Naive thymus-derived CD4-positive, alpha-beta T cell (primary cell): ENCODE measurements at regions not wholly inside any gene's neighbourhood (a gene's known extent, or its start where the extent isn't known, plus 50 kb on each side); places are given as distances from the start of the nearest gene placed in this dataset.

Experiments
- ATAC-seq: fragments of 150-1000 bp; cut with Tn5 transposase; 2 replicates; pipeline ENCODE4 v1.10.0; 2021; ENCODE audit warnings: mild to moderate bottlenecking, moderate library complexity
- CTCF ChIA-PET: fragments of 350-600 bp; sonication (Branson Sonifier 250); formaldehyde crosslinking; loops from one replicate; lab custom pipeline; 2021; ENCODE audit warnings: antibody characterized with exemption; lab: Charles Lee
- POLR2A ChIA-PET: fragments of 350-600 bp; sonication (Branson Sonifier 250); formaldehyde crosslinking; loops from one replicate; lab custom pipeline; 2021; ENCODE audit warnings: antibody characterized with exemption, inconsistent platforms; lab: Charles Lee
- DNase-seq, 9 donors: peaks; one replicate each; pipeline versions ENCODE4 v3.0.0 to v3.0.0-alpha.2; 2020 to 2022; ENCODE audit warnings: mixed read lengths in 1 of 9
- H3K27ac ChIP-seq: one replicate; pipeline ENCODE4 v1.7.0; 2013; ENCODE audit warnings: mild to moderate bottlenecking, low read depth, low read length, moderate library complexity
- H3K27me3 ChIP-seq, 2 donors: one replicate each; pipeline ENCODE4 v1.7.0; 2013; ENCODE audit warnings: low read length in 2 of 2, mild to moderate bottlenecking in 2 of 2, moderate library complexity in 2 of 2; ENCODE audit not compliant: control insufficient read depth in 2 of 2, insufficient read depth in 2 of 2
- H3K36me3 ChIP-seq, 3 experiments: 1 replicate in 2 of 3; 2 replicates in 1 of 3; pipeline ENCODE4 v1.7.0; 2013; ENCODE audit warnings: low read length in 3 of 3, mild to moderate bottlenecking in 3 of 3, moderate library complexity in 1 of 3; ENCODE audit not compliant: insufficient read depth in 3 of 3, control insufficient read depth in 2 of 3
- H3K4me1 ChIP-seq, 2 donors: one replicate each; pipeline ENCODE4 v1.7.0; 2013; ENCODE audit warnings: low read length in 2 of 2, mild to moderate bottlenecking in 2 of 2, moderate library complexity in 1 of 2; ENCODE audit not compliant: control insufficient read depth in 2 of 2, insufficient read depth in 2 of 2
- H3K4me3 ChIP-seq: 2 replicates; pipeline ENCODE4 v1.7.0; 2013; ENCODE audit warnings: mild to moderate bottlenecking, low read length
- H3K9me3 ChIP-seq, 3 experiments: 1 replicate in 2 of 3; 2 replicates in 1 of 3; pipeline ENCODE4 v1.7.0; 2013; ENCODE audit warnings: low read length in 3 of 3; ENCODE audit not compliant: control insufficient read depth in 2 of 3
- H3K27ac Mint-ChIP-seq, 9 donors: one replicate each; pipeline ENCODE4 v1.8.0; 2020 to 2022; ENCODE audit warnings: mixed read lengths in 9 of 9, mild to moderate bottlenecking in 8 of 9, moderate library complexity in 5 of 9, inconsistent platforms in 2 of 9
- H3K27me3 Mint-ChIP-seq, 5 donors: one replicate each; pipeline ENCODE4 v1.8.0; 2021 to 2022; ENCODE audit warnings: mixed read lengths in 5 of 5, mild to moderate bottlenecking in 1 of 5
- H3K36me3 Mint-ChIP-seq, 5 donors: one replicate each; pipeline ENCODE4 v1.8.0; 2020 to 2022; ENCODE audit warnings: mixed read lengths in 5 of 5, mild to moderate bottlenecking in 3 of 5, inconsistent platforms in 1 of 5
- H3K4me1 Mint-ChIP-seq, 7 donors: one replicate each; pipeline ENCODE4 v1.8.0; 2020 to 2022; ENCODE audit warnings: mixed read lengths in 7 of 7, mild to moderate bottlenecking in 3 of 7, inconsistent platforms in 1 of 7
- H3K4me3 Mint-ChIP-seq, 10 donors: one replicate each; pipeline ENCODE4 v1.8.0; 2020 to 2022; ENCODE audit warnings: mild to moderate bottlenecking in 10 of 10, mixed read lengths in 10 of 10, moderate library complexity in 6 of 10, inconsistent platforms in 2 of 10
- H3K9me3 Mint-ChIP-seq, 11 donors: one replicate each; pipeline ENCODE4 v1.8.0; 2020 to 2022; ENCODE audit warnings: mixed read lengths in 11 of 11, mild to moderate bottlenecking in 4 of 11, inconsistent platforms in 1 of 11, moderate library complexity in 1 of 11
- intact Hi-C, 2 donors: fragments of 100-400 bp; cut with micrococcal nuclease; formaldehyde crosslinking; loops; one replicate each; pipeline ENCODE4 v1.15.1; 2023

- Histone ChIP-seq H3K27me3 (no peaks in the 10 kb centered on the region), H3K4me1 (no peaks in the 10 kb centered on the region), H3K4me3 (no peak overlapping the region), H3K36me3 (no peaks in the 10 kb centered on the region), H3K27ac (no peak overlapping the region), H3K9me3 (no peaks in the 10 kb centered on the region)
- POLR2A ChIA-PET = no interaction called here
- Mint-ChIP-seq H3K27me3 (peaks cover 4 to 43% (median 27%) of the 10 kb centered on the region in 5 donors), H3K9me3 (peaks cover 0 to 7% (median 0%) of the 10 kb centered on the region in 11 donors), H3K36me3 (no peaks in the 10 kb centered on the region), H3K27ac (no peak overlapping the region), H3K4me3 (no peak overlapping the region), H3K4me1 (no peaks in the 10 kb centered on the region)
- intact Hi-C loops = no loop called here
- CTCF ChIA-PET = no interaction called here
- ATAC-seq (no peak), DNase-seq (no peak)
Measured at GRCh38 chr12:113757221-113758002, 208.7 kb downstream of the RBM19 start.

- H3K27ac ChIP-seq = no peak overlapping the region
- H3K27me3 ChIP-seq = no peaks in the 10 kb centered on the region
- Mint-ChIP-seq H3K9me3 (peaks cover 0 to 8% (median 0%) of the 10 kb centered on the region in 11 donors), H3K36me3 (no peaks in the 10 kb centered on the region), H3K27me3 (peaks cover 0 to 36% (median 21%) of the 10 kb centered on the region in 5 donors), H3K4me3 (no peak overlapping the region), H3K27ac (no peak overlapping the region), H3K4me1 (no peaks in the 10 kb centered on the region)
- intact Hi-C loops = no loop called here
- no peak overlapping the region for H3K4me3 ChIP-seq
- DNase-seq (no peak), ATAC-seq (no peak)
- ChIA-PET POLR2A (no interaction called here), CTCF (no interaction called here)
- no peaks in the 10 kb centered on the region for H3K4me1 ChIP-seq
- H3K9me3 ChIP-seq = no peaks in the 10 kb centered on the region
- H3K36me3 ChIP-seq = no peaks in the 10 kb centered on the region
Measured at GRCh38 chr12:113756609-113757008, 209.5 kb downstream of the RBM19 start.

GRCh38 chr12:113755098-113755497 lies 211.0 kb downstream of the RBM19 start:
- no peak for ATAC-seq
- Histone ChIP-seq H3K27ac (no peak overlapping the region), H3K27me3 (no peaks in the 10 kb centered on the region), H3K4me3 (no peak overlapping the region), H3K36me3 (no peaks in the 10 kb centered on the region), H3K4me1 (no peaks in the 10 kb centered on the region), H3K9me3 (no peaks in the 10 kb centered on the region)
- Mint-ChIP-seq H3K27ac (no peak overlapping the region), H3K9me3 (peaks cover 0 to 8% (median 0%) of the 10 kb centered on the region in 11 donors), H3K4me1 (no peaks in the 10 kb centered on the region), H3K27me3 (peaks cover 0 to 27% (median 17%) of the 10 kb centered on the region in 5 donors), H3K4me3 (no peak overlapping the region), H3K36me3 (no peaks in the 10 kb centered on the region)
- intact Hi-C loops = no loop called here
- DNase-seq = no peak
- ChIA-PET CTCF (no interaction called here), POLR2A (no interaction called here)

- Mint-ChIP-seq H3K36me3 (no peaks in the 10 kb centered on the region), H3K4me3 (no peak overlapping the region), H3K9me3 (peaks cover 0 to 8% (median 0%) of the 10 kb centered on the region in 11 donors), H3K27me3 (peaks cover 0 to 30% (median 26%) of the 10 kb centered on the region in 5 donors), H3K4me1 (no peaks in the 10 kb centered on the region), H3K27ac (no peak overlapping the region)
- DNase-seq (no peak), ATAC-seq (no peak)
- H3K27me3 ChIP-seq = no peaks in the 10 kb centered on the region
- H3K36me3 ChIP-seq = no peaks in the 10 kb centered on the region
- intact Hi-C loops = no loop called here
- no peak overlapping the region for H3K4me3 ChIP-seq
- H3K27ac ChIP-seq = no peak overlapping the region
- CTCF ChIA-PET = no interaction called here
- H3K9me3 ChIP-seq = no peaks in the 10 kb centered on the region
- POLR2A ChIA-PET = no interaction called here
- H3K4me1 ChIP-seq = no peaks in the 10 kb centered on the region
Measured at GRCh38 chr12:113751513-113751912, 214.6 kb downstream of the RBM19 start.

GRCh38 chr12:113749433-113749815 lies 216.7 kb downstream of the RBM19 start:
- no peaks in the 10 kb centered on the region for H3K4me1 Mint-ChIP-seq
- no peaks in the 10 kb centered on the region for H3K36me3 ChIP-seq
- no peak overlapping the region for H3K27ac ChIP-seq
- H3K27me3 Mint-ChIP-seq = peaks cover 12 to 38% (median 35%) of the 10 kb centered on the region in 5 donors
- H3K9me3 ChIP-seq = no peaks in the 10 kb centered on the region
- no peaks in the 10 kb centered on the region for H3K27me3 ChIP-seq
- no peak overlapping the region for H3K4me3 Mint-ChIP-seq
- no peak overlapping the region for H3K4me3 ChIP-seq
- H3K4me1 ChIP-seq = no peaks in the 10 kb centered on the region
- DNase-seq = no peak
- H3K9me3 Mint-ChIP-seq = peaks cover 0 to 8% (median 0%) of the 10 kb centered on the region in 11 donors
- intact Hi-C loops = no loop called here
- ChIA-PET POLR2A (no interaction called here), CTCF (no interaction called here)
- ATAC-seq = no peak
- no peaks in the 10 kb centered on the region for H3K36me3 Mint-ChIP-seq
- no peak overlapping the region for H3K27ac Mint-ChIP-seq

- CTCF ChIA-PET = no interaction called here
- no peaks in the 10 kb centered on the region for H3K4me1 Mint-ChIP-seq
- no peaks in the 10 kb centered on the region for H3K9me3 ChIP-seq
- H3K4me1 ChIP-seq = no peaks in the 10 kb centered on the region
- no peak overlapping the region for H3K27ac Mint-ChIP-seq
- H3K27me3 ChIP-seq = no peaks in the 10 kb centered on the region
- H3K36me3 Mint-ChIP-seq = no peaks in the 10 kb centered on the region
- no peak overlapping the region for H3K27ac ChIP-seq
- no peaks in the 10 kb centered on the region for H3K36me3 ChIP-seq
- no peak overlapping the region for H3K4me3 ChIP-seq
- ATAC-seq (no peak), DNase-seq (no peak)
- peaks cover 0 to 8% (median 0%) of the 10 kb centered on the region in 11 donors for H3K9me3 Mint-ChIP-seq
- intact Hi-C loops = no loop called here
- POLR2A ChIA-PET = no interaction called here
- no peak overlapping the region for H3K4me3 Mint-ChIP-seq
- peaks cover 12 to 42% (median 34%) of the 10 kb centered on the region in 5 donors for H3K27me3 Mint-ChIP-seq
Measured at GRCh38 chr12:113748707-113749432, 217.3 kb downstream of the RBM19 start.
